GM21825 (cell line): ENCODE measurements at regions not wholly inside any gene's neighbourhood (a gene's known extent, or its start where the extent isn't known, plus 50 kb on each side); places are given as distances from the start of the nearest gene placed in this dataset.
"Not testable (repeated sequence)": the region's sequence is repeated elsewhere in the genome, so short reads cannot be mapped to it uniquely, and the experiment has no call there.

Source experiments
- ATAC-seq: cut with Tn5 transposase; IDR thresholded peaks from one replicate; pipeline ENCODE4 v1.9.1; 2021; ENCODE audit warnings: mild to moderate bottlenecking, moderate library complexity; ENCODE audit not compliant: unreplicated experiment

DNA sequence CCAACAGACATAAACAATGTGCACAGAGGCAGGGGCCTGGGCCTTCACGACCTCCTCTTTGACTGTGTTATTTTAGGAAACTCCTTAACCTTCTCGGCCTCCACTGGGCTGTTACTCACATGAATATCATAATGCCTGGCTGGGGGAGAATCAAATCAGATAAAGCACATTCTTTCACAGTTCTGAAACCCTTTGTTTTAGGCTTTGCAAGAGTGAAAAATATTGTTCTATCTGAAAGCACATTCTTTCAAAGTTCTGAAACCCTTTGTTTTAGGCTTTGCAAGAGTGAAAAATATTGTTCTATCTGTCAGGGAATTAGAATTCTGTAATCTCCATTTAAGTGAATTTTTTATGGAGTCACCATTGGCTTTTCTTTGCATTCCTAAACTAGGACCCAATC is 50.7 kb upstream of the SYNDIG1 start:
- no peak for ATAC-seq

DNA sequence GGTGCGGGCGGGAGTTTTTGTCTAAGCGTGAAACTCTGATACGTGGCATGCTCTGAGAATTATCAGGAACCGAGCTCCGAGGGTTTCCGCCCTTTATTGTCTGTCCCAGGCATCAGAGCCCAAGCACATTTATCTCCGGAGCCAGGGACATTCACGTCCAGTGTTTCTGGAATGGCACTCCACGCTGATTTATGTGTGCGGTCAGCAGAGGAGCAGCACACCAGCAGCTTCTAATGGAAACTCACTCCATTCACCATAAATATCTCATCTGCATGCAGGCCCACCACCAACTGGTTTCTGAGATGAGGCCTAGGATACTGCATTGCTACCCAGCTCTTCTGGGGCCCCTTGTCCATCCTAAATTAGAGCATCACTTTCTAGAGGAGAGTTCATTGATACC is 51.9 kb upstream of the SYNDIG1 start:
- no peak for ATAC-seq

DNA sequence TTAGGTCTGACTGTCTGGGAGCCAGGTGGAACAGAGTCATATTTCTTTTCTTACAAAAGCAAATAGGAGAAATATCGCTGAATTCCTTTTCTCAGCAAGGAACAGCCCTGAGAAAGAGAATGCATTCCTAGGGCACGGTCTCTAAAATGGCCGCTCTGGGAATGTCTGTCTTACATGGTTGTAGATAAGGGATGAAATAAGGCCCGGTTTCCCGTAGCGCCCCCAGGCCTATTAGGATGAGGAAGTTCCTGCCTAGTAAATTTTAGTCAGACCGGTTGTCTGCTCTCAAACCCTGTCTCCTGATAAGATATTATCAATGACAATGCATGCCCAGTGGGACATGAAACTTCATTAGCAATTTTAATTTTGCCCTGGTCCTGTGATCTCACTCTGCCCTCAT is 54.0 kb upstream of the SYNDIG1 start:
- not testable (repeated sequence) for ATAC-seq

DNA sequence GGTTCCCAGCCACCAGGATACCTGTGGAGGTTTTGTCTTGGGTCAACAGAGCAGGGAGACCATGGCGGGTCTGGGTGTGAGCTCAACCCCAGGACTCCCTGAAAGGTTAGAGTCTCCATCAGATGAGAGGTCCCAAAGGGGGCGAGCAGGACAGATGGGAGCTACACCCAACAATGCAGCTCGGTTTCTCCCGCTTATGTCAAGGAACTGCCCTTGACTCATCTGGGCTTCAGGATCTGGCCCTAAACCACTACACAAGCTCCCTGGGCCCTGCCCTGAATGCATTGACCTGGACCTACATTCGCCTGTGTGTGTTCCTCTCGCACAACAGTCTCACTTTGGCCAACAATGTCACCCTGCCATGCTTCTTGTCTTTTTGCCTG is 57.6 kb upstream of the SYNDIG1 start:
- no peak for ATAC-seq

DNA sequence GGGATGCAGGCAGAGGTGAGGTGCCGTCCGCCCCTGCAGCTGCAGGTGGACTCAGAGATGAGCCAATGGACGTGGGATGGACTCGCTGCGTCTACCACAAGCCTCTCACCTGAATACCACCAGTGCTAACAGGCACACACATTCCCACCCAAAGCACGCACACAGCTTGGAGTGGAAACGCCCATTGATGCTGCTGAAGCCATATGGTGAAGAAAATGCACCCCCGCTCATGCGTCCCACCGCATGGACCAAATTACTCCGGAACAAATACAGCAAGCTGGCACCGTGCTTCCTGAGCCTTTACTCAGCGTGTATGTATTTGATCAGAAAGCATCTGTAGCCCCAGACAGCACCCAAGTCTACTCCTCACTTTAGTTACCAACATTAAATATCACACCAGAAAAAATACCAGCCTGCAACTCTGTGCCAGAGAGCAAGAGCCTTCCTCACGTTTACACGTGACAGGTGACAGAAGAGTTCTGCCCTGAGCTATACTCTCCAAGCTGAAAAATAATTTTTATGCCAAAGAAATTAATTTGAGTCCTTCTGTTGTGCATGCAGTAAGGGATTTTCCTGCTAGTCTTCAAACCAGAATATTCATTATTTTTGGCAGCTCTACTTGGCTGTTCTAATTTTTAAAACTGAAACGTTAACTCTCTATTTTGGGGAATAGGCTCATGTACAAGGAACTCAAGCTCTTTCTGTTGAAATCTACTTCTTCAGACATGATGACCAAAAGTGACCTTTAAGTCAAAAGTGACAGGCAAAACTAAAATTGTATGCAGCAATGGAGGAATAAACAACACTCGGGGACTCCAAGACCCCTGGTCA is 58.2 kb upstream of the SYNDIG1 start:
- ATAC-seq = no peak

DNA sequence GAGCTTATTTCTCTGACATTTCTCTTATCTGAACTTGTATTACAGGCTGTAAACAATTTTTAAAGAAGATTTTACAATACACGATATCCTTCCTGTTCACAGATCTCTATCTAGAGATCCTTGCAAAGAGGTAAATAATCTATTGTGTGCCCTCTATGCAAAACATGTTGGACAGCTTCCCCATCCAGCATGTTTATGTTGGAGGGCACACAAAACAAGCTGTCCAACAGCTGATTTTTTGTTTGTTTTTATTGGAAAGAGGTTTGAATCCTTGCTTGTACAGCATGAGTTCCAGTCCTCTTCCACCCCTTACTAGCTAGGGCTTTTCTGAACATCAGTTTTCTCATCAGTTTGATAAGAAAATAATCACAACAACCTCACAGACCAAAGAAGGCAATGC is 62.3 kb upstream of the SYNDIG1 start:
- ATAC-seq = no peak

DNA sequence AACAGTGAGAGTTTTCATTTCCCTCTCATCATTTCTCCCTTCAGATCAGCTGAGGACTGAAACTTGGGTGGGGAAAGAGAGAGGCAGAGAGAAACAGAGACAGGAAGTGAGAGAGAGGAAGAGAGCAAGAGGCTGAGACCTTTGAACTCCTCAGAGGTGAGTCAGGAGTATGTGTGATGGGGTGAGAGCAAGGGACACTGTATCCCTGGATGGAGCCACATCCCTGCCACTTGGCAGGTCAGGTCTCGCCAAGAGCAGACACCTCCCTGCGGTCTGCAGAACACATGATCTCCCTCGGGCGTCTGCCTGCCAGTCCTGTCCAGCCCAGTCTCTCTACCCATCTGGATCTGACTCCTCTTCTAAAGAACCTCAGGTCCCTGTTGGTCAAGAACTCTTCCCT is 62.7 kb upstream of the SYNDIG1 start:
- no peak for ATAC-seq

DNA sequence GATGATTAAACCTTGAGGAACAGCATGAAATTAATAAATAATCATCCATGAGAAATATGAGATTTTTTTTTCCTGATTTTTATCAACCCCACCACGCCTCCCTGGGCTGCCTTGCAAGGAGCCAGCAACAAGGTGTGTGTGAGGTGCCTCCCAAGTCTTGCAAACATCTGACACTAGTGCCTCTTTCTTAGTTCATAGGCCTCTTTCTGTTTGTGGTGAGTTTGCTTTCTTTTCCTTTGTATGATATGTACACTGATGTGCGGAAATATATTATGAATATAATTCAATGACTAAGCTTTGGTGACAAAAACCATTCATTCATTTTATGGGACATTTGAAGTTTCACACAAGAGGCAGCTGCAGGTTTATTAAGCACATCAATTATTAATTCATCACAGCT is 63.2 kb upstream of the SYNDIG1 start:
- no peak for ATAC-seq

DNA sequence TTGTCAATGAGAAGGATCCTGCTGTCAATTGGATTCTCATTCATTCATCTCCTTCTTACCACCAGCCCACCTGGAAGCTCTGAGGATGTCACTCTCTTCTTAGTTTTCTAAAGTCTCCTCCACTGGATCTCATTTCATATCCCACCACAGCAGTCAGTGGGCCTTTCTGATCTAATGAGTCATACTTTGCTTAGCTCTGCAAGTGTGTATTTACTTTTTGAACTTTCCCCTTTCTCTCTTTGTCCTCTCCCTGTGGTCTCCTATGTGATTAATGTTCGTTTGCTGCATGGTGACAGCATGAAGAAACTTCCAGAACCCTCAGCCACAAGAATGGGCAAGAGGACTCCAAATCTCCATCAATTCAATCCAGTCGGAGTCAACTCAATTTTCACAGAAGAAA is 63.6 kb upstream of the SYNDIG1 start:
- no peak for ATAC-seq

DNA sequence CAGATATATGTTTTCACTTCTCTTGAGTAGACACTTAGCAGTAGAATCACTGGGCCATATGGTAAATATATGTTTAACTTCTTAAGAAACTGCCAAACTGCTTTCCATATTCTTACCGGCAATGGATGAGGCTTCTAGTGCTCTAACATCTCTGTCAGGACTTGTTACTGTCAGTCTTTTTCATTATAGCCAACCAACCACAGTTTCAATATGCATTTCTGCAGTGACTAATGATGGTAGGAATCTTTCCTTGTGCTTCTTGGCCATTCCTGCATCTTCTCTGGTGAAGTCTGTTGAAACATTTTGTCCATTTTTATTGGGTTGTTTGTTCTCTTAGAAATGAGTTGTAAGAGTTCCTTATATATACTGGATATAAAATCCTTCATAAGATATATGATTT is 66.0 kb upstream of the SYNDIG1 start:
- ATAC-seq = no peak

DNA sequence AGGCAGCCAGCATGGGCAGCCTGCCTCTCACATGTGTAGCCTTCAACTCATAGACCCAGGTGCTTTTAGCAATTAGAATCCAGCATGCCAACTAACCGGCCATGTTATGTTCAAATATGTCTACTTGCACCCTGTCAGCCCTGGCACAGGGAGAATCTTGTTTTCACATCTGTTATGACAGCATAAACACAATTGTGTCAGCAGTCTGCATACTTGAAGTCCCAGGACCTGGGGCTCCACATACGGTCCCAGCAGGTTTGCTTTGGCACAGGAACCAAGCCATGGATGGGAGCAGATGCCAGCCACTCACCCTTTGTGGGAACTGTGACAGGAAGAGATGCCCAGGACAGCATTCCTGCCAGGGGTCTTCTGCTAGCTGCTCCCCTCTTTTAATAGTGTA is 67.2 kb upstream of the SYNDIG1 start:
- no peak for ATAC-seq

DNA sequence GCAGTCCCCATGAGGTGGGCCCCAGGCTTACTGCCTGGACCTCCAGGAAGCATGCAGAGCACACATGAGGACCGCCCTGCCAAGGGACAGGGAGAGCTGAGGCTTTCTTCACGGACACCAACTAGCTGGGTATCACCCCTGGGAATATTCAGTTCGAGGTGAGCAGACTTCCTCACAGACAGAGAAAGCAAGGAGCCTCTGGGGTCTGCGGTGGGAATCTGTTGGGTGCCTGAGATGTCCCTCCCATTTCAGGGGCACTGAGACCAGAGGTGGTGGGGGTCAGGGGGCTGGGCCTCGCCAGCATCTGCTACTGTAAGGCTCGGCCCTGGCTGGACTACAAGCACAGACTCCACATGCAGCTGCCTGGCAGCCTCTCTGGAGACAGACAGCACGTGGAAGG is 74.3 kb upstream of the SYNDIG1 start:
- ATAC-seq = no peak

DNA sequence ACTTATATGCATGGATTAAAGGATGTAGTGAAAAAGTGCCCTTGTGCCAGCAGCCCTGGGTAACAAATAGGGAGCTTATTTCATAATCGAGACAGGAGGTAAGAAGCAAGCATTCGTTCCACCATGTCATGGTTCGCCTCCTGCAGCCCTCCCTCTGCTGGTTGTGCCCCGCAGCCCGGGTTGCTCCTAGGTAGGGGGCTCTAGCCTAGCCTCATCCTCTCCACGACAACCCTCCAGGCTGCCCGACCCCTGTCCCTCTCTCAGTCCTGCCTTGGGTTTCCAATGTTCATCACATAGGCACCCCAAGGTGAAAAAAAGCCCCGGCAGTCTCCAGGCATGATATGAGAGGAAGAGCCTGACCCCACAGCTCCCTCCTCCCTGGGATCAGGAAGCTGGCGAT is 75.5 kb upstream of the SYNDIG1 start:
- ATAC-seq = no peak

DNA sequence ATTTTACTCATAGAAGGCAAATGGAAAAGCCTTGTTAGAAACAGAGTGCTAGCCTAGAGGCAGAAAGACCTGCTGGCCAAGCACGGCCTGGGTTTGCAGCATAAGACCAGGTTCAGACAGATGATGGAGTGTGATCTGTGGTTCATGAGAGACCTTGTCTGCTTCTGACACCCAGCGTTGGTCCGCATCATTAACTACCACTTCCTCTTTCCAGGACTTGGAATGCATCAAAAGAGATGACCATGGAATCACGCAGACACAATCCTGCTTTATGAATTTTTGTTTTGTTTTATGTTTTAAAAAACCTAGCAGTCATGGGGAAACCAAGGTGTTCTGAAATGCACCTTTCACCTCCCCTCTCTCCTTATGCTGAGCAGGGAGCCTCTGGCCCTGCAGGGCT is 76.8 kb upstream of the SYNDIG1 start:
- no peak for ATAC-seq

DNA sequence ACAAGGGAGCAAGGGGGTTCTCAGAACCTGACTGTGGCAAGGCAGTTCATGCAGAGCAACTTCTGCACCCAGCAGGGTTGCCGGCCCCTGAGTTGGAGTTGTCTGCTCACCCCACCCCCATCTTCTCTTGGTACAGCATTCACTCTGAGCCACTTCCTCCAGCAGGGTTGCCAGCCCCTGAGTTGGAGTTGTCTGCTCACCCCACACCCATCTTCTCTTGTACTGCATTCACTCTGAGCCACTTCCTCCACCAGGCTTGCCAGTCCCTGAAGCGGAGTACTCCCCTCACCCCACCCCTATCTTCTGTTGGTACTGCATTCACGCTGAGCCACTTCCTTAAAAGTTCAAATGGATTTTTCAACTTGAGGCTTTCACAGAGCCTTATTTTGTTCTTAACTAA is 79.7 kb upstream of the SYNDIG1 start:
- no peak for ATAC-seq

DNA sequence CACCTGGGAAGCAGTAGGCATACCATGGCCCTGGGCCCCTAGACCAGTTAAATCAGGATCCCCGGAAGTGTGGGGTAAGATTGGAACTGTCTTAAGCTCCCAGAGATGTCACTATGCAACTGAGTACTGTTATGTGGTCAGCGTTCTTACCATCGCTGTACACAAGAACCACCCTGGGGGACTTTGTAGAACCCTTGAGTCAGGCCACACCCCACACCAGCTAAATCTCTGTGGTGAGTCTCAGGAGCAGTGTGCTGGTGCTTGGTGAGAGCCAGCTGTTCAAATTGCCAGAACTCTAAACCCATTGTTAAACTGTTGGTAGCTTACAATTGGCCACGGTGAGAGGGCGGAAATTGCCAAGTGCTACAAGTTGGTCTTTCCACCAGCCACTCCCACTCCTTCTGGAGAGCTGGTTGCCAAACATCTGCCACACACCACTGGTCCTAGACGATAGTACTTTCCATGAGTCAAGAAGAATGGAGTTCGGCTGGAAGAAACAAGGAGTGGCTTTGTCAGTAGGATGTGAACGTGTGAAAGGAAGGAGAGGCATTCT is 80.5 kb upstream of the SYNDIG1 start:
- no peak for ATAC-seq

DNA sequence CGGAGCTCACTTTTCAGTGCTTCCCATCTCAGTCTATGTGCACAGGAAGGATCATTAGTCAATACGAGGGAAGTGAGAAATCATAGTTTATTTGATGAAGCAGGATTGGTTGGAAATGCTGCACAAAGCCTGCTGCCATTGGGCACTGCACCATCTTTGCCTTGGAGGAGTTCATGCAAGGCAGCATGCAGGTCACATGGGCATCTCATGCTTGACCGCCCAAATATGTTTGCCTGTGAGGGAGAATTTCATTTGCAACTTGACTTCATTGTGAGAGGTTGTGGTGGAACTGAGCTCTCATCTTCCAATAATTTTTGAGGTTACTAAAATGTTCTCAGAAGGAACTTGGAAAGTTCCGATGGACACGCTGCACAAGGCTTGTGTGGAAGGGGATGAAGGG is 83.9 kb upstream of the SYNDIG1 start:
- ATAC-seq = no peak

DNA sequence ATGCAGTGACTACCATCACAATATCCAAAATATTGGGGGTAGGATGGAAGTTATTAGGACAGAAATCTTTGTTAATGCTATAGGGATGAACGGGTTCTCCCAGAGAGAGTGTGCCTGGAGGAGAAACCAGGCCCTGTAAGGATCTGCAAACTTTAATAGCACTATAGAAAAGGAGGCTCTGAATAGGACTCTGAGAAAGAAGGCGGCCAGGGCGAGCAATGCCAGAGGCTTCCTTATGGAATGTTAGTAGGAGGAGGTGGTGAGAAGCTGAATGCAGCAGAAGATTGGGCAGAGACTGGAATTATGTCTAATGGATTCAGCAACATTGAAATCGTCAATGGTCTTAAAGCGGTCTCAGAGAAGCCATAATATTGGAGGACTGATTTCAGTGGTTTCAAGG is 84.6 kb upstream of the SYNDIG1 start:
- ATAC-seq = no peak

DNA sequence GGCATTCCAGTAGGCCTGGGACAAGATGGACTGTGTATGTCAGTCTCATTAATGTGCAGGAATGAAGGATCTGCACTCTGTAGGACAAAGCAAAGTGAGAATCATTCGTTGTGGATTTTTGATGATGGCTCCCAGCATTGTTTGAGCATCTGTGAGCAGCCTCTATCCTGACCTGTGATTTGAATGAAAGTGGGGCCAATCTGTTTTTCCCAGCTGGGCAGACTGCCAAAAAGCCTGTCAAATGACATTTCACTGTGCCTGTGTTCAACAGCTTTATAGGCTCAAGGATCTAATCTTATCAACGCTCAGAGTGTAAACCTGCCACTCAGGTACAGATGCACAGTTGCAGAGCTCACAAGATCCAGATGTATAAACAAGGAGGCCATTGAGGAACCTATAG is 86.7 kb upstream of the SYNDIG1 start:
- ATAC-seq = no peak

DNA sequence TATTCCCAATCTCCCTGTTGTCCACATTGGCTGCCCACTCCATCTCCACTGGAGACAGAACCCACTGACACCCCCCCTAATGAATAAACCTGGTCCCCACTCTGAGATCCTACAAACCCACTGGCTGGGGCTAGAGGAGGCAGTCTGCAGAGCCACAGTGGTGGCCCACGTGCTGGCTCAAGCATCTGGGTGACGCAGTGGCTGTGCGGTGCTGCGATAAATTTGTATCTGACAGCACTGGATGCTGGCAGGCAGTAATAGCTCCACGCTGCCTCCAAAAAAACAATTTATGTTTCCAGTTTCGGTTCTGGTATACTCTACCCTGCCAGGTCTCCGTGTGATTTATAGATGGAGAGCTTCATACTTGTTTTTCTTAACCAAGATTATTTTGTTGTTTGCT is 87.1 kb upstream of the SYNDIG1 start:
- no peak for ATAC-seq

DNA sequence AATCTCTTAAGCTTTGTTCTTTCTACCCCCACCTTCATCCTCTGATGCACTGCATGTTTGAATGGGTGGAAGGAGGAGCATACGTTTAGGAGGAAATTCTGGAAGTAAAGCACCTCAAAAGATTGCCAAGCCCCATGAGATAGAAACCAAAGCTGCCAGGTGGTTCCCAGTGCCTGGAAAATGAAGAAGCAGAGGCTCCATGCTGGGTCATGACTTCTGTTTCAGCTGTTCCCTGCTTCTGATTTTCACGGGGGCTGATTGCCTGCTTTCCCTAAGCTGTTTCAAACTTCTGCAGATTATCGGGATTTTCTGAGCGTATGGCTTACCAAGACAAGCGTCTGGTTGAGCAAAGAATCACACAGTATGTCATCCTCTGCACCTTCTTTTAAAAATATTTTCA is 87.5 kb upstream of the SYNDIG1 start:
- ATAC-seq = no peak

DNA sequence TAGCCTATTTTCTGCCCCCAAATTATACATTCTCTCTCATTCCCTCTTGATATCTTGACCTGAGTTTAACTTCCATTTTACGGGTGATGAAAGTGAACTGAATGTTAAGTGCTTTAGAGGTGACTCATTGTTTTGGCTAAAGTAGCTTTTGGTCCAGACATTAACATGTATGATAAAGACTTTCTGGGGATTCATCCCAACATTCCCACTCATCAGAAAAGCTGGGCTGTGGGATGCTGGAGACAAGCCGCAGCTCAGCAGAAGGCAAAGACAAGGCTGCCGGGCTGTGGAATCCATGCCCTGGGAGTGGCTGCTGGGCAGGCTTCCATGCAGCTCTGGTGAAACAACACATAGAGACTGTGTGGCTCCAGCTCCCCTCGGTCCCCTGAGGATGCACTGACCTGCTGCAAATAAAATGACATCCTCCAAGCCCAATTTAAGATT is 89.9 kb upstream of the SYNDIG1 start:
- no peak for ATAC-seq
